HCT116 (cell line): ENCODE measurements at regions not wholly inside any gene's neighbourhood (a gene's known extent, or its start where the extent isn't known, plus 50 kb on each side); places are given as distances from the start of the nearest gene placed in this dataset.

Experiments used
- ATAC-seq: fragments of 200-7000 bp; cut with Tn5 transposase; 2 replicates; pipeline ENCODE4 v1.9.1; 2020; ENCODE audit warnings: mild to moderate bottlenecking, moderate library complexity
- BruUV-seq: library from RNA; stranded (reverse); fragments of 400-500 nt; replicated peaks from 2 replicates; lab custom pipeline; 2021; lab: Mats Ljungman, UMichigan
- CTCF ChIA-PET: fragments of 300-600 bp; sonication (Branson Sonifier 250); formaldehyde crosslinking; loops from one replicate; lab custom pipeline; 2021; ENCODE audit warnings: antibody characterized with exemption; lab: Charles Lee
- POLR2A ChIA-PET: fragments of 300-600, 350-600 bp; sonication (Branson Sonifier 250); formaldehyde crosslinking; loops from one replicate; lab custom pipeline; 2021; ENCODE audit warnings: antibody characterized with exemption; lab: Charles Lee
- RAD21 ChIA-PET, 2 experiments: fragments of 300-600 bp; sonication (Branson Sonifier 250); formaldehyde crosslinking; loops; one replicate each; lab custom pipeline; 2023; ENCODE audit warnings: low total read pairs in 2 of 2; ENCODE audit not compliant: uncharacterized antibody in 2 of 2, unreplicated experiment in 2 of 2, low non-redundant PET in 1 of 2; lab: Charles Lee
- DNase-seq: peaks from one replicate; pipeline ENCODE4 v3.0.0-alpha.2; 2010; ENCODE audit warnings: low read depth, low spot score
- H2AFZ ChIP-seq: fragments of 200-600 bp; shearing (Covaris generic), sonication (generic); 2 replicates; pipeline ENCODE4 v1.6.1; 2017; ENCODE audit warnings: low read depth, mixed run types, mixed read lengths, antibody characterized with exemption, low read length; ENCODE audit not compliant: poor library complexity, severe bottlenecking
- H3K27ac ChIP-seq: 2 replicates; pipeline ENCODE4 v1.5.1; 2012; ENCODE audit warnings: low read depth, low read length
- H3K27me3 ChIP-seq: fragments of 200-600 bp; sonication (generic); 2 replicates; pipeline ENCODE4 v1.6.1; 2016; ENCODE audit warnings: mixed run types, low read length, mixed read lengths; ENCODE audit not compliant: insufficient read depth
- H3K36me3 ChIP-seq, 2 experiments: fragments of 200-500 bp in 1 of 2; fragments of 200-600 bp in 1 of 2; sonication (Bioruptor generic) in 1 of 2; sonication (generic) in 1 of 2; 2 replicates each; pipeline versions ENCODE4 v1.5.1 to v1.6.1; 2014 to 2016; ENCODE audit warnings: low read length in 2 of 2, inconsistent platforms in 1 of 2, mixed read lengths in 1 of 2, mixed run types in 1 of 2; ENCODE audit not compliant: insufficient read depth in 2 of 2, control insufficient read depth in 1 of 2
- H3K4me1 ChIP-seq, 2 experiments: fragments of 200-600 bp in 1 of 2; sonication (generic) in 1 of 2; 2 replicates each; pipeline versions ENCODE4 v1.5.1 to v1.6.1; 2012 to 2017; ENCODE audit warnings: low read length in 2 of 2, inconsistent platforms in 1 of 2, mild to moderate bottlenecking in 1 of 2, mixed read lengths in 1 of 2, mixed run types in 1 of 2, moderate library complexity in 1 of 2; ENCODE audit not compliant: insufficient read depth in 2 of 2, control insufficient read depth in 1 of 2
- H3K4me2 ChIP-seq: fragments of 200-600 bp; sonication (generic); 2 replicates; pipeline ENCODE4 v1.6.1; 2017; ENCODE audit warnings: mixed run types, low read length, mixed read lengths
- H3K4me3 ChIP-seq, 2 experiments: fragments of 200-600 bp in 1 of 2; sonication (generic) in 1 of 2; replicated peaks in 1 of 2; 2 replicates each; pipeline ENCODE4 v1.5.1; 2011 to 2016; ENCODE audit warnings: low read length in 2 of 2, control low read depth in 1 of 2, low read depth in 1 of 2, mild to moderate bottlenecking in 1 of 2, mixed read lengths in 1 of 2, mixed run types in 1 of 2
- H3K79me2 ChIP-seq: fragments of 200-600 bp; sonication (generic); 2 replicates; pipeline ENCODE4 v1.6.1; 2017; ENCODE audit warnings: mild to moderate bottlenecking, mixed run types, low read length, moderate library complexity, mixed read lengths; ENCODE audit not compliant: insufficient read depth
- H3K9ac ChIP-seq: fragments of 200-600 bp; sonication (generic); 2 replicates; pipeline ENCODE4 v1.6.1; 2016; ENCODE audit warnings: low read length, mixed read lengths
- H3K9me2 ChIP-seq: fragments of 200-600 bp; sonication (generic), shearing (Covaris generic); 2 replicates; pipeline ENCODE4 v1.6.1; 2017; ENCODE audit warnings: mixed run types, mild to moderate bottlenecking, moderate library complexity; ENCODE audit not compliant: insufficient read depth
- H3K9me3 ChIP-seq, 2 experiments: fragments of 200-500 bp in 1 of 2; fragments of 200-600 bp in 1 of 2; sonication (Bioruptor generic) in 1 of 2; sonication (generic) in 1 of 2; 2 replicates each; pipeline ENCODE4 v1.6.1; 2014 to 2017; ENCODE audit warnings: low read length in 2 of 2, mixed read lengths in 2 of 2, inconsistent platforms in 1 of 2, low read depth in 1 of 2, mild to moderate bottlenecking in 1 of 2, mixed run types in 1 of 2, moderate library complexity in 1 of 2; ENCODE audit not compliant: control insufficient read depth in 1 of 2, insufficient read depth in 1 of 2
- H4K20me1 ChIP-seq: fragments of 200-600 bp; sonication (generic), shearing (Covaris generic); 2 replicates; pipeline ENCODE4 v1.6.1; 2017; ENCODE audit warnings: mixed run types, mild to moderate bottlenecking, moderate library complexity; ENCODE audit not compliant: insufficient read depth
- CBX3 ChIP-seq: IDR thresholded peaks from 2 replicates; pipeline ENCODE4 v1.6.1; 2012; ENCODE audit warnings: low read depth
- EGR1 ChIP-seq: IDR thresholded peaks from 2 replicates; pipeline ENCODE4 v1.6.1; 2012; ENCODE audit warnings: low read depth
- ELF1 ChIP-seq: IDR thresholded peaks from 2 replicates; pipeline ENCODE4 v1.6.1; 2012; ENCODE audit warnings: low read depth, borderline replicate concordance
- EZH2 ChIP-seq: fragments of 200-600 bp; sonication (generic); IDR thresholded peaks from 2 replicates; pipeline ENCODE4 v1.6.1; 2017; ENCODE audit warnings: antibody characterized with exemption, mixed run types
- EZH2phosphoT487 ChIP-seq: fragments of 200-600 bp; IDR thresholded peaks from 2 replicates; pipeline ENCODE4 v1.6.1; 2018; ENCODE audit warnings: antibody characterized with exemption, borderline replicate concordance
- FOSL1 ChIP-seq: IDR thresholded peaks from 2 replicates; pipeline ENCODE4 v1.6.1; 2012; ENCODE audit warnings: low read depth
- JUND ChIP-seq: IDR thresholded peaks from 2 replicates; pipeline ENCODE4 v1.6.1; 2012
- POLR2A ChIP-seq: IDR thresholded peaks from 2 replicates; pipeline ENCODE4 v1.7.0; 2011; ENCODE audit warnings: borderline replicate concordance; ENCODE audit not compliant: insufficient read depth, insufficient read length; ENCODE audit errors: extremely low read depth
- POLR2AphosphoS5 ChIP-seq: IDR thresholded peaks from 2 replicates; pipeline ENCODE4 v1.6.1; 2011; ENCODE audit warnings: mild to moderate bottlenecking, low read depth, low read length, moderate library complexity
- RAD21 ChIP-seq: IDR thresholded peaks from 2 replicates; pipeline ENCODE4 v1.6.1; 2012; ENCODE audit warnings: low read depth, mild to moderate bottlenecking
- SIN3A ChIP-seq: IDR thresholded peaks from 2 replicates; pipeline ENCODE4 v1.6.1; 2012; ENCODE audit warnings: low read depth
- SP1 ChIP-seq: IDR thresholded peaks from 2 replicates; pipeline ENCODE4 v1.6.1; 2012; ENCODE audit warnings: low read depth
- SRF ChIP-seq: IDR thresholded peaks from 2 replicates; pipeline ENCODE4 v1.6.1; 2012; ENCODE audit warnings: low read depth
- ZFX ChIP-seq: fragments of 450-650 bp; IDR thresholded peaks from 2 replicates; pipeline ENCODE4 v1.6.1; 2017
- ZNF274 ChIP-seq: fragments of 200-500 bp; sonication (Bioruptor generic); IDR thresholded peaks from 2 replicates; pipeline ENCODE4 v1.6.1; 2014; ENCODE audit warnings: mild to moderate bottlenecking, low read depth, low read length, inconsistent platforms
- intact Hi-C: fragments of 100-400 bp; cut with micrococcal nuclease; formaldehyde crosslinking; loops from 2 replicates; pipeline ENCODE4 v1.10.0; 2022
- TF ChIP-seq, protein P1 (sequence below), 3 experiments: fragments of 200-600 bp in 1 of 3; sonication (generic) in 1 of 3; IDR thresholded peaks in 2 of 3; conservative IDR thresholded peaks in 1 of 3; 2 replicates each; pipeline ENCODE4 v1.5.1; 2012 to 2017; ENCODE audit warnings: low read depth in 2 of 3, low read length in 2 of 3, antibody characterized with exemption in 1 of 3, borderline replicate concordance in 1 of 3, control low read depth in 1 of 3, mild to moderate bottlenecking in 1 of 3, mixed read lengths in 1 of 3, mixed run types in 1 of 3, moderate library complexity in 1 of 3; ENCODE audit not compliant: insufficient read depth in 1 of 3
- TF ChIP-seq, protein P2 (sequence below): IDR thresholded peaks from 2 replicates; pipeline ENCODE4 v1.6.1; 2011; ENCODE audit warnings: mild to moderate bottlenecking, low read length, moderate library complexity; ENCODE audit not compliant: insufficient replicate concordance; ENCODE audit errors: extremely low read depth
- TF ChIP-seq, protein P3 (sequence below): IDR thresholded peaks from 2 replicates; pipeline ENCODE4 v1.6.1; 2012

DNA sequence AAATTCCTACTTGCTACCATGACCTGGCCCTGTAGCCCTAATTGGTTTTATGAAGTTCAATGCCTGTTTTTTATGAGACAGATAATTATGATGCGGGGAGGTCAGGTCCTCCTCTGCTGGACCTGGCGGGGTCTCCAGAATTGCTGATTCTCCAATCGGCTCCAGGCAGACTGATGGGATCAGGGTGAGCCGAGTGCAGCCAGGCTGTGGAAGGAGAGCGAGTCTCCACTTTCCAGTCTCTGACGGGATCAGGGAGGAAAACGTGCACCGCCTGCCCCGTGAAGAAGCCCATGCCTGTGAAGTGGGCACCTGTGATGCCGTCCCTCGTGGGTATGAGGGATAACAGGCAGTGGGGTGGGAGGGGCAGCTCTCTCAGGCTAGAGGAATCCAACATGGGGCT lies 71.5 kb upstream of the HSPA9 start:
- TF ChIP-seq CBX3 (no peak), EGR1 (no peak), JUND (no peak), POLR2A (no peak), ELF1 (no peak), SIN3A (no peak), POLR2AphosphoS5 (no peak), EZH2phosphoT487 (no peak), SRF (no peak), EZH2 (no peak), FOSL1 (no peak), ZNF274 (no peak), SP1 (no peak), RAD21 (no peak), ZFX (no peak)
- TF ChIP-seq, protein P1, sequence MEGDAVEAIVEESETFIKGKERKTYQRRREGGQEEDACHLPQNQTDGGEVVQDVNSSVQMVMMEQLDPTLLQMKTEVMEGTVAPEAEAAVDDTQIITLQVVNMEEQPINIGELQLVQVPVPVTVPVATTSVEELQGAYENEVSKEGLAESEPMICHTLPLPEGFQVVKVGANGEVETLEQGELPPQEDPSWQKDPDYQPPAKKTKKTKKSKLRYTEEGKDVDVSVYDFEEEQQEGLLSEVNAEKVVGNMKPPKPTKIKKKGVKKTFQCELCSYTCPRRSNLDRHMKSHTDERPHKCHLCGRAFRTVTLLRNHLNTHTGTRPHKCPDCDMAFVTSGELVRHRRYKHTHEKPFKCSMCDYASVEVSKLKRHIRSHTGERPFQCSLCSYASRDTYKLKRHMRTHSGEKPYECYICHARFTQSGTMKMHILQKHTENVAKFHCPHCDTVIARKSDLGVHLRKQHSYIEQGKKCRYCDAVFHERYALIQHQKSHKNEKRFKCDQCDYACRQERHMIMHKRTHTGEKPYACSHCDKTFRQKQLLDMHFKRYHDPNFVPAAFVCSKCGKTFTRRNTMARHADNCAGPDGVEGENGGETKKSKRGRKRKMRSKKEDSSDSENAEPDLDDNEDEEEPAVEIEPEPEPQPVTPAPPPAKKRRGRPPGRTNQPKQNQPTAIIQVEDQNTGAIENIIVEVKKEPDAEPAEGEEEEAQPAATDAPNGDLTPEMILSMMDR (IDR thresholded peaks at IDR 0.05 in 2 of 3, conservative IDR thresholded peaks at IDR 0.05 in 1 of 3; ENCODE audit: borderline replicate concordance in 1 of 3, insufficient read depth in 1 of 3, low read depth in 2 of 3, low read length in 2 of 3): no peak
- TF ChIP-seq, protein P2, sequence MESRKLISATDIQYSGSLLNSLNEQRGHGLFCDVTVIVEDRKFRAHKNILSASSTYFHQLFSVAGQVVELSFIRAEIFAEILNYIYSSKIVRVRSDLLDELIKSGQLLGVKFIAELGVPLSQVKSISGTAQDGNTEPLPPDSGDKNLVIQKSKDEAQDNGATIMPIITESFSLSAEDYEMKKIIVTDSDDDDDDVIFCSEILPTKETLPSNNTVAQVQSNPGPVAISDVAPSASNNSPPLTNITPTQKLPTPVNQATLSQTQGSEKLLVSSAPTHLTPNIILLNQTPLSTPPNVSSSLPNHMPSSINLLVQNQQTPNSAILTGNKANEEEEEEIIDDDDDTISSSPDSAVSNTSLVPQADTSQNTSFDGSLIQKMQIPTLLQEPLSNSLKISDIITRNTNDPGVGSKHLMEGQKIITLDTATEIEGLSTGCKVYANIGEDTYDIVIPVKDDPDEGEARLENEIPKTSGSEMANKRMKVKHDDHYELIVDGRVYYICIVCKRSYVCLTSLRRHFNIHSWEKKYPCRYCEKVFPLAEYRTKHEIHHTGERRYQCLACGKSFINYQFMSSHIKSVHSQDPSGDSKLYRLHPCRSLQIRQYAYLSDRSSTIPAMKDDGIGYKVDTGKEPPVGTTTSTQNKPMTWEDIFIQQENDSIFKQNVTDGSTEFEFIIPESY: no peak
- TF ChIP-seq, protein P3, sequence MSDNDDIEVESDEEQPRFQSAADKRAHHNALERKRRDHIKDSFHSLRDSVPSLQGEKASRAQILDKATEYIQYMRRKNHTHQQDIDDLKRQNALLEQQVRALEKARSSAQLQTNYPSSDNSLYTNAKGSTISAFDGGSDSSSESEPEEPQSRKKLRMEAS: no peak
- no peaks in the 10 kb centered on the region for H3K9me3 ChIP-seq
- H3K27ac ChIP-seq: no peak overlapping the region
- H2AFZ ChIP-seq: no peak overlapping the region
- intact Hi-C loops: no loop called here
- DNase-seq: no peak
- H3K9ac ChIP-seq: no peak overlapping the region
- H4K20me1 ChIP-seq: no peaks in the 10 kb centered on the region
- H3K27me3 ChIP-seq: no peaks in the 10 kb centered on the region
- H3K4me2 ChIP-seq: no peak overlapping the region
- RAD21 ChIA-PET: no interaction called here
- CTCF ChIA-PET: no interaction called here
- no TSS peak for BruUV-seq
- no peak for ATAC-seq
- H3K4me3 ChIP-seq: no peak overlapping the region
- H3K4me1 ChIP-seq: peaks cover 4 to 14% of the 10 kb centered on the region in 2 experiments; a peak in 3 of 4 replicates
- no peaks in the 10 kb centered on the region for H3K36me3 ChIP-seq
- H3K9me2 ChIP-seq: no peaks in the 10 kb centered on the region
- POLR2A ChIA-PET: no interaction called here
- no peaks in the 10 kb centered on the region for H3K79me2 ChIP-seq
